Testis (tissue), 2 donors: ENCODE measurements at regions not wholly inside any gene's neighbourhood (a gene's known extent, or its start where the extent isn't known, plus 50 kb on each side); places are given as distances from the start of the nearest gene placed in this dataset.

ENCODE experiments used
- DNase-seq: peaks from one replicate; pipeline ENCODE4 v3.0.0-alpha.2; 2019
- H3K27ac ChIP-seq, 2 donors: fragments of 200-600 bp; sonication (generic); one replicate each; pipeline ENCODE4 v1.5.1; 2019
- H3K27me3 ChIP-seq: fragments of 200-600 bp; sonication (generic); one replicate; pipeline ENCODE4 v1.5.1; 2019
- H3K36me3 ChIP-seq: fragments of 200-600 bp; sonication (generic); one replicate; pipeline ENCODE4 v1.5.1; 2017; ENCODE audit warnings: low read depth; ENCODE audit errors: missing control alignments
- H3K4me1 ChIP-seq: fragments of 200-600 bp; sonication (generic); one replicate; pipeline ENCODE4 v1.5.1; 2019
- H3K4me3 ChIP-seq, 2 donors: fragments of 200-600 bp; sonication (generic); one replicate each; pipeline ENCODE4 v1.5.1; 2017 to 2019
- H3K9me3 ChIP-seq: fragments of 200-600 bp; sonication (generic); one replicate; pipeline ENCODE4 v1.5.1; 2017
- CTCF ChIP-seq, 3 experiments: fragments of 450-650 bp in 2 of 3; fragments of 200-600 bp in 1 of 3; sonication (generic) in 1 of 3; IDR thresholded peaks; one replicate each; pipeline ENCODE4 v1.5.1; 2016 to 2019; ENCODE audit warnings: antibody characterized with exemption in 3 of 3, mild to moderate bottlenecking in 2 of 3, moderate library complexity in 1 of 3
- POLR2A ChIP-seq: fragments of 450-650 bp; IDR thresholded peaks from one replicate; pipeline ENCODE4 v1.6.1; 2017; ENCODE audit warnings: antibody characterized with exemption, mild to moderate bottlenecking, moderate library complexity
- WGBS, 2 donors: methylation state at CpG; one replicate each; pipeline ENCODE4 v1.1.5; 2018; 5-methylcytosine and 5-hydroxymethylcytosine counted together
- intact Hi-C: fragments of 100-400 bp; cut with DNase I; formaldehyde crosslinking; loops from one replicate; pipeline ENCODE4 v1.15.1; 2023; ENCODE audit warnings: low total_unique reads

- H3K27me3 ChIP-seq: no peaks in the 10 kb centered on the region
- no peaks in the 10 kb centered on the region for H3K4me1 ChIP-seq
- intact Hi-C loops: no loop called here
- TF ChIP-seq POLR2A: no peak
- no peak for TF ChIP-seq CTCF (IDR thresholded peaks at IDR 0.05)
- DNase-seq: no peak
- H3K4me3 ChIP-seq: no peak overlapping the region
- WGBS, 2 donors: 76 to 87% methylated on average over 4 of the region's 4 CpGs
- no peaks in the 10 kb centered on the region for H3K36me3 ChIP-seq
- no peak overlapping the region for H3K27ac ChIP-seq
- no peaks in the 10 kb centered on the region for H3K9me3 ChIP-seq
These were observed 162.1 kb downstream of the NHLRC3 start for GRCh38 chr13:39200249-39200910.

- TF ChIP-seq POLR2A: no peak
- no peak for TF ChIP-seq CTCF (IDR thresholded peaks at IDR 0.05)
- H3K27ac ChIP-seq: no peak overlapping the region
- 57 to 75% methylated on average over 4 of the region's 4 CpGs for WGBS, 2 donors
These were observed 162.9 kb downstream of the NHLRC3 start for GRCh38 chr13:39201180-39201579.

GRCh38 chr13:39202746-39203145, 164.5 kb downstream of the NHLRC3 start:
- H3K27ac ChIP-seq: no peak overlapping the region
- no peaks in the 10 kb centered on the region for H3K4me1 ChIP-seq
- H3K27me3 ChIP-seq: no peaks in the 10 kb centered on the region
- no peak for DNase-seq
- H3K4me3 ChIP-seq: no peak overlapping the region
- WGBS, 2 donors: 68 to 78% methylated on average over 7 of the region's 7 CpGs
- no peak for TF ChIP-seq POLR2A
- TF ChIP-seq CTCF (IDR thresholded peaks at IDR 0.05): no peak
- intact Hi-C loops: no loop called here
- no peaks in the 10 kb centered on the region for H3K36me3 ChIP-seq
- H3K9me3 ChIP-seq: no peaks in the 10 kb centered on the region

More at GRCh38 chr13:39201180-39201579, 162.9 kb downstream of the NHLRC3 start:
- no peak overlapping the region for H3K4me3 ChIP-seq
- no peaks in the 10 kb centered on the region for H3K4me1 ChIP-seq
- no peaks in the 10 kb centered on the region for H3K27me3 ChIP-seq
- no peak for DNase-seq
- intact Hi-C loops: no loop called here
- no peaks in the 10 kb centered on the region for H3K9me3 ChIP-seq
- H3K36me3 ChIP-seq: no peaks in the 10 kb centered on the region

GRCh38 chr13:39208636-39209035, 170.4 kb downstream of the NHLRC3 start:
- Histone ChIP-seq H3K36me3 (no peaks in the 10 kb centered on the region), H3K4me1 (no peaks in the 10 kb centered on the region), H3K27ac (no peak overlapping the region), H3K9me3 (no peaks in the 10 kb centered on the region), H3K27me3 (no peaks in the 10 kb centered on the region), H3K4me3 (no peak overlapping the region)
- intact Hi-C loops: no loop called here
- WGBS, 2 donors: 41 to 60% methylated on average over 4 of the region's 4 CpGs
- DNase-seq: no peak
- no peak for TF ChIP-seq CTCF (IDR thresholded peaks at IDR 0.05)
- no peak for TF ChIP-seq POLR2A
